ENCODE measurements at regions not wholly inside any gene's neighbourhood (a gene's known extent, or its start where the extent isn't known, plus 50 kb on each side); places are given as distances from the start of the nearest gene placed in this dataset.

GRCh38 chr9:119781886-119782285, 412.7 kb upstream of the BRINP1 start:
- no peak for TF ChIP-seq CTCF (conservative IDR thresholded peaks at IDR 0.05)
- H3K27ac ChIP-seq, result no peak overlapping the region

- no peak overlapping the region for H3K27ac ChIP-seq
- no peak for TF ChIP-seq CTCF (conservative IDR thresholded peaks at IDR 0.05)
Observed at GRCh38 chr9:119775410-119775809, 406.2 kb upstream of the BRINP1 start.

- TF ChIP-seq CTCF (conservative IDR thresholded peaks at IDR 0.05), result no peak
- no peak overlapping the region for H3K27ac ChIP-seq
Observed at GRCh38 chr9:119773823-119774222, 404.6 kb upstream of the BRINP1 start.

- TF ChIP-seq CTCF (conservative IDR thresholded peaks at IDR 0.05), result no peak
Observed at GRCh38 chr9:119771341-119771740, 402.1 kb upstream of the BRINP1 start.

DNA sequence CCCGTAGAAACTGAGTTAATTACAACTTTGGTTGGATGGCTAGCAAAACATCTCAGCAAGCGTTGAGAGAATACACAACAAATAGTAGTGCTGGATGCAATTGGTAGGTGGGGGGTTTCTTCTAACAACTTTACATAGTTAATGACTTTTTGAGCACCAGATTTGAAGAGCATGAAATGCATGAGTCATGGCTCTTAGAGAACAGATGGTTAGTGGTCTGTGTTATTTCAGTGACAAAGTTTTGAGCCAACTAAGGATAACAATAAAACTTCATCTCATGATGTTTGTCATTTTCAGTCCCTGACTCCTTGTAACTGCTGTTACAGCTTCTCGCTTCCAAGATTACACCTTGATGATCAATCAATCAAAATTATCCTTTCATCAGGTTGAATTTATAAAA, 399.0 kb upstream of the BRINP1 start:
- H3K27ac ChIP-seq, result no peak overlapping the region
- TF ChIP-seq CTCF (conservative IDR thresholded peaks at IDR 0.05), result no peak

More at GRCh38 chr9:119771341-119771740, 402.1 kb upstream of the BRINP1 start:
- H3K27ac ChIP-seq, result no peak overlapping the region

DNA sequence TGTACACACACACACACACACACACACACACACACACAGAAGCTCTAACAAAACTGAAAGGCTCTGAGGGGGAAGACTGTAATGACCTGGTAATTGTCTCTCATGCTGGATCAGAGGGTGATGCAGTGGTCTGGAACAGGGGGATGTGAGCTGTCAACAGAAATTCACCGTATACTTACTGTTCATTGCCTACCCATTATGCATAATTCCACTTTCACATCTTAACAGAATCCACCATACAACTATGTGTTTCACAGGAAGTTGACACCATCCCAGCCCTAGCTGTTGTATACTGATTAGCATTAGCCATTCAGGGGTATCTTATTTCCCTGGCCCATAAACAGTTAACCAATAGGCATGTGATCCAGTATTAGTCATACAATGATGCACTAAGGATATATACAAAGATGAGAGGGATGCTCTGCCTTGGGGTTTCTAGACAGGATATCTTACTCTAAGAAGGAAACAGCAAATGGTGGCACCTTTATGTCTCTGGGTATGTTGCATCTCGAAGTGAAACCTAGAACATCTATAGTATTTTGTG, 396.5 kb upstream of the BRINP1 start:
- no peak for TF ChIP-seq CTCF (conservative IDR thresholded peaks at IDR 0.05)
- H3K27ac ChIP-seq, result no peak overlapping the region

- no peak for TF ChIP-seq CTCF (conservative IDR thresholded peaks at IDR 0.05)
- no peak overlapping the region for H3K27ac ChIP-seq
Observed at GRCh38 chr9:119763260-119763659, 394.0 kb upstream of the BRINP1 start.

Data from VCaP (cell line).